Lower lobe of right lung (tissue), 2 donors: ENCODE measurements at regions not wholly inside any gene's neighbourhood (a gene's known extent, or its start where the extent isn't known, plus 50 kb on each side); places are given as distances from the start of the nearest gene placed in this dataset.

Source experiments
- ATAC-seq, 2 donors: fragments of 200-7000 bp; cut with Tn5 transposase; one replicate each; pipeline ENCODE4 v1.9.1; 2020 to 2022; ENCODE audit warnings: mild to moderate bottlenecking in 2 of 2, moderate library complexity in 2 of 2
- DNase-seq: peaks from one replicate; pipeline ENCODE4 v3.0.0-alpha.2; 2020
- H3K27ac ChIP-seq: fragments of 200-600 bp; one replicate; pipeline ENCODE4 v1.8.0; 2022
- H3K27me3 ChIP-seq: fragments of 200-600 bp; one replicate; pipeline ENCODE4 v1.8.0; 2022; ENCODE audit warnings: low read depth
- H3K36me3 ChIP-seq: fragments of 200-600 bp; one replicate; pipeline ENCODE4 v1.8.0; 2022; ENCODE audit warnings: mild to moderate bottlenecking
- H3K4me1 ChIP-seq: fragments of 200-600 bp; one replicate; pipeline ENCODE4 v1.8.0; 2022
- H3K4me3 ChIP-seq: fragments of 200-600 bp; one replicate; pipeline ENCODE4 v1.8.0; 2022; ENCODE audit warnings: mild to moderate bottlenecking
- H3K9me3 ChIP-seq: fragments of 200-600 bp; one replicate; pipeline ENCODE4 v1.8.0; 2022
- intact Hi-C: fragments of 100-400 bp; cut with DNase I; formaldehyde crosslinking; loops from one replicate; pipeline ENCODE4 v1.11.0; 2022
- TF ChIP-seq, protein P1 (sequence below): fragments of 200-600 bp; IDR thresholded peaks from one replicate; pipeline ENCODE4 v1.8.0; 2022; ENCODE audit warnings: antibody characterized with exemption, mild to moderate bottlenecking
- donor health status: DM: no; HTN: yes; CAD: no; lungs with severe emphysema.

DNA sequence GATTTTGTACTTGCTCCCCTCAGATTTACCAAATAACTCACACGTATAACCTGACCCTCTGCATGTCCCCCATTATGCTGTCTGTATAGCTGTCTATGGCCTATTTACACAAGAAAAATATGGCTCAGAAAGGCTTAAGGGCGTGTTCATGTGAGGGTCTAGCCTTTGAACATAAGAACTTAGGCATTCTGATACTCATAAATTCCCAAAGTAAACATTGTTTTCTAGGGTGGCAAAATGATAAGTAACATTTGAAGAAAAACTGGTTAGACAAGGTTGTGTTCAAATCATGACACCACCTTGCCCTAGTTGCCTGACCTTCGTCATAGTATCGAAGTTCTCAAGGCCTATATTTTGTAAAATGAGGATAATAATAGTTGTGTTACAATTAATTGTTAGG is 394.6 kb downstream of the LRRIQ3 start:
- TF ChIP-seq, protein P1, sequence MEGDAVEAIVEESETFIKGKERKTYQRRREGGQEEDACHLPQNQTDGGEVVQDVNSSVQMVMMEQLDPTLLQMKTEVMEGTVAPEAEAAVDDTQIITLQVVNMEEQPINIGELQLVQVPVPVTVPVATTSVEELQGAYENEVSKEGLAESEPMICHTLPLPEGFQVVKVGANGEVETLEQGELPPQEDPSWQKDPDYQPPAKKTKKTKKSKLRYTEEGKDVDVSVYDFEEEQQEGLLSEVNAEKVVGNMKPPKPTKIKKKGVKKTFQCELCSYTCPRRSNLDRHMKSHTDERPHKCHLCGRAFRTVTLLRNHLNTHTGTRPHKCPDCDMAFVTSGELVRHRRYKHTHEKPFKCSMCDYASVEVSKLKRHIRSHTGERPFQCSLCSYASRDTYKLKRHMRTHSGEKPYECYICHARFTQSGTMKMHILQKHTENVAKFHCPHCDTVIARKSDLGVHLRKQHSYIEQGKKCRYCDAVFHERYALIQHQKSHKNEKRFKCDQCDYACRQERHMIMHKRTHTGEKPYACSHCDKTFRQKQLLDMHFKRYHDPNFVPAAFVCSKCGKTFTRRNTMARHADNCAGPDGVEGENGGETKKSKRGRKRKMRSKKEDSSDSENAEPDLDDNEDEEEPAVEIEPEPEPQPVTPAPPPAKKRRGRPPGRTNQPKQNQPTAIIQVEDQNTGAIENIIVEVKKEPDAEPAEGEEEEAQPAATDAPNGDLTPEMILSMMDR, result no peak
- H3K9me3 ChIP-seq, result no peaks in the 10 kb centered on the region
- no peak for ATAC-seq
- no peaks in the 10 kb centered on the region for H3K27me3 ChIP-seq
- H3K4me1 ChIP-seq, result no peaks in the 10 kb centered on the region
- intact Hi-C loops, result no loop called here
- no peak overlapping the region for H3K27ac ChIP-seq
- no peak overlapping the region for H3K4me3 ChIP-seq
- no peak for DNase-seq
- H3K36me3 ChIP-seq, result no peaks in the 10 kb centered on the region

DNA sequence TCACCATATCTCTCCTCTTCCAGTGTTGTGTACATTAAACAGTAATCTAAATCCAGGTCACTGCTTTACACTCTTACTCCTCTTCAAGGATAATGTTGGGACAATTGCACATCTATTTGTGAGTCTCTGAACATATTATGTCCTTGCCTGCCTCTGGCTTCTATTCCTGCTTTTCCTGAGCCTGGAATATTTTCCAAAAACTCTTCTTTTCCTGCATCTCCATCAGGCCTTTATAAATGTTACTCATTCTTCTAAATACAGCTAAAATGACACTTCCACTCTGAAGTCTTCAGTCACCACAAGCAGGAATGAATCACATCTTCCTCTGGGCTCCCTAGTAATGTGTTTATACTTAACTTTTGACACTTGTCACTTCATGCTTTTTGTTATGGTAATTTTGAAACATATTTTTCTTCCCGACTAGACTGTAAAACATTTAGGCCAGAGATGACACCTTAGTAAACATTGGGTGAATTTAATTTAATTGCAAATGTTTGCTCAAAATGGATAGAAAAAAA is 396.0 kb downstream of the LRRIQ3 start:
- Histone ChIP-seq H3K4me3 (no peak overlapping the region), H3K27ac (no peak overlapping the region), H3K9me3 (no peaks in the 10 kb centered on the region), H3K36me3 (no peaks in the 10 kb centered on the region), H3K27me3 (no peaks in the 10 kb centered on the region), H3K4me1 (no peaks in the 10 kb centered on the region)
- TF ChIP-seq, protein P1, result no peak
- no peak for ATAC-seq
- no peak for DNase-seq
- intact Hi-C loops, result no loop called here

DNA sequence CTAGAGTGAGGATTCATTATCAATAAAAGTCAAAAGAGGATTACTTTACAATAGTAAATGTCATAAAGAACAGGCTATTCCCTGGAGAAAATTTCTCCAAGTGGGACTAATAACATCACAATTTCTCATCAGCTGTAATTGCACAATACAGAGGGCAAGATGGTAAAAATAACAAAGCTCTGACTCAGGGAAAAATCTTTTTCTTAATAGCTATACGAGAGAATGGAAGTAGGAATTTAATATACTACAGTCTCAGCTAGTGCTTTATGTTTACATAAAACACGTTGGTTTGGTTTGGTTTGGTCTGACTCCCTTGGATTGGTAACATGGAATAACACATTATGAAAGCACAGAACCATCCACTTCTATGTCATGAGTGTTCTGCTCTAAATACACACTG is 397.6 kb downstream of the LRRIQ3 start:
- no peaks in the 10 kb centered on the region for H3K27me3 ChIP-seq
- DNase-seq (no peak), ATAC-seq (no peak)
- intact Hi-C loops, result no loop called here
- TF ChIP-seq, protein P1, result no peak
- H3K36me3 ChIP-seq, result no peaks in the 10 kb centered on the region
- H3K4me3 ChIP-seq, result no peak overlapping the region
- no peaks in the 10 kb centered on the region for H3K4me1 ChIP-seq
- no peak overlapping the region for H3K27ac ChIP-seq
- H3K9me3 ChIP-seq, result no peaks in the 10 kb centered on the region

DNA sequence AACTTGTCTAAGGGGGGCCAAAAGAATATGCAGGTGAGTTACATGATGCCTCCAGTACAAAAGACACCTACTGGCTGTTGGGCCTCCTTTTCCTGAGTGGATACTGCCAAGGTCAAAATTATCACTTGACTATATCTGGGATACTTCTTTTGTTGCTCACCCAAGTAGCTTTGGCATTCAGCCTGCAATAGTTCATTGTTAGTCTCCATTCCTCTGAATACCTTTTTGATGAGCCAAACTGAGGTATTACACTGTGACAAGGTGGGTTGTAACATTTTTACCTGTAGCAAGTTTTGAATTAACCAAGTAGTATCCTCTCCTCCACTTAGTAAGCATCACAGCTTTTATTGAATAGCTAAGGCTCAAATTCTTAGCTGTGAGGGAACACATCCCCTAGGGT is 408.0 kb downstream of the LRRIQ3 start:
- H3K4me3 ChIP-seq, result no peak overlapping the region
- no peaks in the 10 kb centered on the region for H3K27me3 ChIP-seq
- no peak overlapping the region for H3K27ac ChIP-seq
- no peaks in the 10 kb centered on the region for H3K4me1 ChIP-seq
- no peak for ATAC-seq
- TF ChIP-seq, protein P1, result no peak
- H3K9me3 ChIP-seq, result no peaks in the 10 kb centered on the region
- no peaks in the 10 kb centered on the region for H3K36me3 ChIP-seq
- no peak for DNase-seq
- intact Hi-C loops, result no loop called here

DNA sequence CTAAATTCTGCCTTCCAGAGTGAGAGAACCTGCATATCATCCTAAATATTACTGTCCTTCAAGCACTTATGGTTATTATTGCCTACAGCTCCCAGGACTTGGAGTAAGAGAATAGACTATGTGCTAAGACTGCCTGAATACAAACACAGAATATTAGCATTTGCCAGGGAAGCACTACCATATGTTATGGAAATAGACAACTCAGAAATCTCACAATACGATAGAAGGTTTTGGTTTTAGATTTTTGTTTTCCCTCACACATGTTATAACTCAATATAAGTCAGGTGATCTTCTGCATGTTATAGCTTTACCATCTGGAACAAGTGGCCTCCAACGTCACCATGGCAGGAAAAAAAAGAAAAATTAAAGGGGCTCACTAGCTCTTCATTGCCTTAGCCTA is 413.9 kb downstream of the LRRIQ3 start:
- H3K9me3 ChIP-seq, result no peaks in the 10 kb centered on the region
- no peak overlapping the region for H3K27ac ChIP-seq
- no peak for DNase-seq
- H3K36me3 ChIP-seq, result no peaks in the 10 kb centered on the region
- H3K4me1 ChIP-seq, result no peaks in the 10 kb centered on the region
- no peak for ATAC-seq
- H3K4me3 ChIP-seq, result no peak overlapping the region
- intact Hi-C loops, result no loop called here
- no peaks in the 10 kb centered on the region for H3K27me3 ChIP-seq
- TF ChIP-seq, protein P1, result no peak

DNA sequence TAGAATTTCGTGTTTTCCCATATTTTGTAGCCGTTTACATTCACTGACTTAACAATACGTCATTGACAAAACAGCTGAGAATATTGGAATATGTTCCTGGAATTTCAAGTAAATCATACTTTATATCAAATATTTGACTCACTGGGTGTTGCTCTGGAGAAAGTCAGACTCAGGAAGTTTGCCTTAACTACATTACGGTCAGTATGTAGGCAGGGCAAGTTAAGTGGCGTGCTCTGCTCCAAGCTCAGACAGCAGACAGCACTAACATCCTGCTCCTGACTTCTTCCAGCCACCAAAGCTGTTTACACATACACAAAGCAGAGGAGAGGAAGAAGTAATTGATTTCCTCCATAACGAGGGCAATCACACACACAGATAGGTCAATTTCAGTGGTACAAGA is 414.6 kb downstream of the LRRIQ3 start:
- H3K36me3 ChIP-seq, result no peaks in the 10 kb centered on the region
- TF ChIP-seq, protein P1, result no peak
- no peaks in the 10 kb centered on the region for H3K27me3 ChIP-seq
- no peak overlapping the region for H3K27ac ChIP-seq
- intact Hi-C loops, result no loop called here
- no peak for DNase-seq
- H3K4me3 ChIP-seq, result no peak overlapping the region
- no peaks in the 10 kb centered on the region for H3K4me1 ChIP-seq
- ATAC-seq, result no peak
- H3K9me3 ChIP-seq, result no peaks in the 10 kb centered on the region
